ENCODE measurements at regions not wholly inside any gene's neighbourhood (a gene's known extent, or its start where the extent isn't known, plus 50 kb on each side); places are given as distances from the start of the nearest gene placed in this dataset.

DNA sequence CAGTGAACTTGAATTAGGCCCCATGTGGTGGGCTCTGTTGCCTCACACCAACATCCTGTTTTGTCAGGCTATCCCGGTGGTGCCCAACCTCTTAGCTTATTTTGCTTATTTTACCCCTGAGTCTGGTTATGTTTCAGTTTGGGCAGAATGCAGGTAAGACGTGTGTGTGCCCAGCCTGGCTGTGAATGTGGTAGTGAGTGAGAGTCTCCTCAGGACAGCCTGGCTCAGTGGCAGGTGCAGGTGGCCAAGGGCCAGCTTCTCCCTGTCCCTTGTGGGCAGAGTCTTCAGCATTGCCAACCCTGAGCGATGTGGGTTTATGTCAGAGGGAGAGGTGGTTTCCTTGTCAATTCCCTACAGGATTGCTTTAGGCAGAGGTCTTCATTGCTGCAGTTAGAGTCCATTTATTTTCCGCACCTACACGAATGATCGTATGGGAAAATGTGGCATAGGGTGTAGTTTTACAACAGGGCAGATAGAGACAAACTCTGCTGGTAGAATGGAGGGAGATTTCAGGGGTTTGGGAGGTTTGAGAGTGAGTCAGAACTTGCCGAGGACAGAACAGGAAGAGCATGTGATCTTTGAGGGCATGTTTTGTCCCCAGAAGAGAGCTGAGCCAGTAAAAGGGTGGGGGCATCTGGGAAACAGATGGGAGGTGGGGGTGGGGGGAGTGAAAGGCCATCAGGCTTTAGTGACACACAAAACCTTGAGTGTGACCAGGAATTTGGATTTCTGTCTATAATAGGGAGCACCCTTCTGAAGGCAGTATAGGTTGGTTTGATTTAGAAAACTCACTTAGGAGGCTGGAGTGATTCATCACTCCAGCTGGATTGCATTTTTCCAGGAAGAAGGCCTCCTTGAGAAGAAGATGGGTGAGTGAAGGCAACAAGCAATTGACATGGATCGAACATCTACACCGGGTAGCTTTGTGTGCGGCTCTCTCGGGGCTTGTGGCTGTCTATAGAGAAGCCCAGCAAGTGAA is 156.2 kb upstream of the CELF4 start:
- TF ChIP-seq, protein P1, sequence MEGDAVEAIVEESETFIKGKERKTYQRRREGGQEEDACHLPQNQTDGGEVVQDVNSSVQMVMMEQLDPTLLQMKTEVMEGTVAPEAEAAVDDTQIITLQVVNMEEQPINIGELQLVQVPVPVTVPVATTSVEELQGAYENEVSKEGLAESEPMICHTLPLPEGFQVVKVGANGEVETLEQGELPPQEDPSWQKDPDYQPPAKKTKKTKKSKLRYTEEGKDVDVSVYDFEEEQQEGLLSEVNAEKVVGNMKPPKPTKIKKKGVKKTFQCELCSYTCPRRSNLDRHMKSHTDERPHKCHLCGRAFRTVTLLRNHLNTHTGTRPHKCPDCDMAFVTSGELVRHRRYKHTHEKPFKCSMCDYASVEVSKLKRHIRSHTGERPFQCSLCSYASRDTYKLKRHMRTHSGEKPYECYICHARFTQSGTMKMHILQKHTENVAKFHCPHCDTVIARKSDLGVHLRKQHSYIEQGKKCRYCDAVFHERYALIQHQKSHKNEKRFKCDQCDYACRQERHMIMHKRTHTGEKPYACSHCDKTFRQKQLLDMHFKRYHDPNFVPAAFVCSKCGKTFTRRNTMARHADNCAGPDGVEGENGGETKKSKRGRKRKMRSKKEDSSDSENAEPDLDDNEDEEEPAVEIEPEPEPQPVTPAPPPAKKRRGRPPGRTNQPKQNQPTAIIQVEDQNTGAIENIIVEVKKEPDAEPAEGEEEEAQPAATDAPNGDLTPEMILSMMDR (IDR thresholded peaks at IDR 0.05; ENCODE audit: low read depth, low read length, poor library complexity, severe bottlenecking), result no peak
- TF ChIP-seq EZH2phosphoT487 (IDR thresholded peaks at IDR 0.05; ENCODE audit: borderline replicate concordance, low read length), result no peak

Measured in DOHH2 (cell line).